HG02759 (cell line): ENCODE measurements at regions not wholly inside any gene's neighbourhood (a gene's known extent, or its start where the extent isn't known, plus 50 kb on each side); places are given as distances from the start of the nearest gene placed in this dataset.
"Not testable (repeated sequence)": the region's sequence is repeated elsewhere in the genome, so short reads cannot be mapped to it uniquely, and the experiment has no call there.

Source experiments
- ATAC-seq: cut with Tn5 transposase; IDR thresholded peaks from one replicate; pipeline ENCODE4 v1.9.1; 2021; ENCODE audit warnings: mild to moderate bottlenecking, moderate library complexity; ENCODE audit not compliant: unreplicated experiment

- ATAC-seq: no peak
These were observed 50.8 kb upstream of the PRSS1 start for GRCh38 chr7:142698429-142698828.

GRCh38 chr7:142697270-142697669 is 52.0 kb upstream of the PRSS1 start:
- no peak for ATAC-seq

GRCh38 chr7:142696456-142697179 is 52.7 kb upstream of the PRSS1 start:
- ATAC-seq: no peak

GRCh38 chr7:142693911-142694310 is 55.4 kb upstream of the PRSS1 start:
- ATAC-seq: no peak

GRCh38 chr7:142690554-142691182 is 58.6 kb upstream of the PRSS1 start:
- ATAC-seq: no peak

- no peak for ATAC-seq
These were observed 59.7 kb upstream of the PRSS1 start for GRCh38 chr7:142689439-142690120.

- ATAC-seq: no peak
These were observed 63.3 kb upstream of the PRSS1 start for GRCh38 chr7:142685877-142686508.

- ATAC-seq: no peak
These were observed 67.8 kb upstream of the PRSS1 start for GRCh38 chr7:142681314-142682092.

- ATAC-seq: no peak
These were observed 77.8 kb upstream of the PRSS1 start for GRCh38 chr7:142671506-142671905.

- ATAC-seq: no peak
These were observed 78.8 kb upstream of the PRSS1 start for GRCh38 chr7:142670511-142670910.

GRCh38 chr7:142669074-142669654 is 80.1 kb upstream of the PRSS1 start:
- no peak for ATAC-seq

GRCh38 chr7:142668495-142668894 is 80.8 kb upstream of the PRSS1 start:
- no peak for ATAC-seq

- no peak for ATAC-seq
These were observed 91.9 kb upstream of the PRSS1 start for GRCh38 chr7:142657376-142657775.

- no peak for ATAC-seq
These were observed 94.9 kb upstream of the PRSS1 start for GRCh38 chr7:142654398-142654797.

- no peak for ATAC-seq
These were observed 101.5 kb upstream of the PRSS1 start for GRCh38 chr7:142647749-142648148.

GRCh38 chr7:142646386-142647140 is 102.7 kb upstream of the PRSS1 start:
- ATAC-seq: no peak

- no peak for ATAC-seq
These were observed 103.5 kb upstream of the PRSS1 start for GRCh38 chr7:142645777-142646176.

- ATAC-seq: no peak
These were observed 107.0 kb upstream of the PRSS1 start for GRCh38 chr7:142642316-142642715.

- ATAC-seq: not testable (repeated sequence)
These were observed 108.0 kb upstream of the PRSS1 start for GRCh38 chr7:142641252-142641651.

GRCh38 chr7:142638581-142638980 is 110.7 kb upstream of the PRSS1 start:
- ATAC-seq: no peak
